GM10266 (cell line): ENCODE measurements at regions not wholly inside any gene's neighbourhood (a gene's known extent, or its start where the extent isn't known, plus 50 kb on each side); places are given as distances from the start of the nearest gene placed in this dataset.

Source experiments
- DNase-seq: peaks from one replicate; pipeline ENCODE4 v3.0.0; 2012; ENCODE audit errors: extremely low spot score
- TF ChIP-seq, protein P1 (sequence below): IDR thresholded peaks from 2 replicates; pipeline ENCODE4 v1.5.1; 2012; ENCODE audit warnings: mild to moderate bottlenecking, low read depth; ENCODE audit not compliant: control insufficient read depth, insufficient read depth; ENCODE audit errors: missing control alignments

DNA sequence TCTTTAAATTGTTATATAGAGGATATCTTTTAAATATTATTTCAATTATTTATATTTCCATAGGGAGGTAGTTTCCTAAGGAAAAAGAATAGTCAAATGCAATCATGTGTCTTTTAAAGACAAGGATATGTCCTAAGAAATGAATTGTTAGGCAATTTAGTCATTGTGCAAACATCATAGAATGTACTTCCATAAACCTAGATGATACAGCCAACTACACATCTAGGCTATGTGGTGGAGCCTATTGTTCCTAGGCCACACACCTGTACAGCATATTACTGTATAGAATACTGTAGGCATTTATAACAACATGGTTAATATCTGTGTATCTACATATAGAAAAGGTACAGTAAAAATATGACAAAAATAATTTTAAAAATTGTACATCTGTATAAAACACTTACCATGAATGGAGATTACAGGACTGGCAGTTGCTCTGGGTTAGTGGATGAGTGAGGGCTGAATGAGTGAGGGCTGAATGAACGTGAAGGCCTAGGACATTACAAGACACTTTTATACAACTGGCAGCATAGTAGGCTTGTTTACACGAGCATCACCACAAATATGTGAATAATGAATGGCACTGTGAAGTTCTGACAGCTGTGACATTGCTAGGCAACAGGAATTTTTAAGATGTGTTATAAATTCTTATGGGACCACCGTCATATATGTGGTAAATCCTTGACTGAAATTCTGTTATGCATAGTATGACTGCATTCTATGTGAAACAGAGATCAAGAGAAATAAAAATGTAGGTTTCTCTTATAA, 1879.0 kb upstream of the RAG2 start:
- TF ChIP-seq, protein P1, sequence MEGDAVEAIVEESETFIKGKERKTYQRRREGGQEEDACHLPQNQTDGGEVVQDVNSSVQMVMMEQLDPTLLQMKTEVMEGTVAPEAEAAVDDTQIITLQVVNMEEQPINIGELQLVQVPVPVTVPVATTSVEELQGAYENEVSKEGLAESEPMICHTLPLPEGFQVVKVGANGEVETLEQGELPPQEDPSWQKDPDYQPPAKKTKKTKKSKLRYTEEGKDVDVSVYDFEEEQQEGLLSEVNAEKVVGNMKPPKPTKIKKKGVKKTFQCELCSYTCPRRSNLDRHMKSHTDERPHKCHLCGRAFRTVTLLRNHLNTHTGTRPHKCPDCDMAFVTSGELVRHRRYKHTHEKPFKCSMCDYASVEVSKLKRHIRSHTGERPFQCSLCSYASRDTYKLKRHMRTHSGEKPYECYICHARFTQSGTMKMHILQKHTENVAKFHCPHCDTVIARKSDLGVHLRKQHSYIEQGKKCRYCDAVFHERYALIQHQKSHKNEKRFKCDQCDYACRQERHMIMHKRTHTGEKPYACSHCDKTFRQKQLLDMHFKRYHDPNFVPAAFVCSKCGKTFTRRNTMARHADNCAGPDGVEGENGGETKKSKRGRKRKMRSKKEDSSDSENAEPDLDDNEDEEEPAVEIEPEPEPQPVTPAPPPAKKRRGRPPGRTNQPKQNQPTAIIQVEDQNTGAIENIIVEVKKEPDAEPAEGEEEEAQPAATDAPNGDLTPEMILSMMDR: no peak
- no peak for DNase-seq

DNA sequence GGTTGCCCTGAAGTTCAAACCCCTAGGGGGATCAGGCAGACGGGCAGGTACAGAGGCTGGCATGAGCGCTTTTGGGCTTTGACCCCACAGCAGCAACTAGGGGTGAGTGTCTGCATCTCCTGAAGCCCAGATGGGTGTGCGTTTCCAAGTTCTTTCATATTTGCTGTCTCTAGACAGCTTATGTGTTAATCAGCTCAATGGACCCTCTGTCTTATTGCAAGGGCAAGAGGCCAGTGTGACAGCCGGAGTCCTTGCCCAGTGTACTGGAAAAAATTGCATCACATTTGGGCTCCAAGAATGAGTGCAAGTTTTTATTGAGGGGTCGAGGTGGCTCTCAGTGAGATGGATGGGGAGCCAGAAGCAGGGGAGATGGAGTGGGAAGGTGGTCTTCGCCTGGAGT, 1863.7 kb upstream of the RAG2 start:
- TF ChIP-seq, protein P1: no peak
- DNase-seq: no peak

- TF ChIP-seq, protein P1: no peak
- no peak for DNase-seq
Measured at GRCh38 chr11:38460896-38461295, 1862.9 kb upstream of the RAG2 start.

GRCh38 chr11:38460429-38460828, 1862.4 kb upstream of the RAG2 start:
- TF ChIP-seq, protein P1: no peak
- DNase-seq: no peak

DNA sequence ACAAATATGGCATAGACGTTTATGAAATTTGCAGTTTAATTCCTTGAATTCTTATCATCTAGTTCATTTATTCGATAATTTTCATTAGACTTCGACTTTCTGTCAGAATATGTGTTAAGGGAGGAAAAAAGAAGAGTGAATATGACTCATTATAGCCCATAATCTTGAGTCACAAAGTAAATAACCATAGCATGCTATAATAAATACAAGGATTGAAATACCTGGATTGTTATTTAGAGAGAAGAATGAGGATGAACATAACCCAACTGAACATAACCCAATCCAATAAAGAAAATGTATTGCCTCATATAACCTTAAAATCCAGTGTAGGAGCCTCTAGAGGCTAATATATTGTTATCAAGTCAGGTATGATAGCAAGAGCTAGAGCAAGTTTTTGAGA, 1858.3 kb upstream of the RAG2 start:
- no peak for DNase-seq
- TF ChIP-seq, protein P1: no peak

GRCh38 chr11:38448284-38448683, 1850.2 kb upstream of the RAG2 start:
- DNase-seq: no peak
- TF ChIP-seq, protein P1: no peak

DNA sequence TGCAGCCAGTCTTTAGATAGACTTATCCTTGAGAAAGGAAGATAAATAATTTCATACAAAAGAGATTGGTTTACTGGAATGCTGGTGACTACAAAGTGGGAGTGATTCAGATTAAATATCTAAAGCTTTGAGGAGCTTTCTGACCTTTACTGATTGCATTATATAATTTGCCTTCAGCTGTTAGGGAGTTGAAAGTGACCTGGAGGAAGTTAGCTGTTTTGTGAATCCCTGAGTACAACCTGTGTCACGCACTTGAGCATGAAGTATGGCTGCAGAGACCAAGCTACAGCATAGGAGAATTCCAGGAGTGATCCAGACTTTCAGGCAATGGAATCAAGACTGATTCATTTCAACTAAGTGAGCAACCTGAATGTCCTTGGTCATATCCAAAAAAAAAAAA, 1848.3 kb upstream of the RAG2 start:
- TF ChIP-seq, protein P1: no peak
- no peak for DNase-seq
